ENCODE measurements at regions not wholly inside any gene's neighbourhood (a gene's known extent, or its start where the extent isn't known, plus 50 kb on each side); places are given as distances from the start of the nearest gene placed in this dataset.

DNA sequence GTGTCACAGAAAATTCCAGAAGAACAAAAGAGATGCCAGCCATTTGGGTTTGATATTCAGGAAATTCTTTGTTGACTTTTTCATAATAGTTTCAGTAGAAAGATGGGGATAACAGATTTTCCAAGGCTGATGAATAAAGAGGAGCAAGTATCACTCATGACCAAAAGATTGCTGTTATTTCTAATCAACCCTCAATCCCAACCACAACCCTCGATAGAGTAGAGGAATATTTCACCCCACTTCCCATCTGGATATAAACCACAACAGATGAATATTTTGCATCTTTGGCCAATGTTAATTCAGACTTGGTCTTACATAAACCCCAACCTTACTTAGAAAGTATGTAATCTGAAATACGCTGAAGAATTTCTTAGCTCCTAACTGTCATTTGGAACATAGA lies 232.4 kb downstream of the SEC16B start:
- TF ChIP-seq EZH2phosphoT487 (IDR thresholded peaks at IDR 0.05; ENCODE audit: borderline replicate concordance, low read depth, low read length), result no peak
- TF ChIP-seq, protein P1, sequence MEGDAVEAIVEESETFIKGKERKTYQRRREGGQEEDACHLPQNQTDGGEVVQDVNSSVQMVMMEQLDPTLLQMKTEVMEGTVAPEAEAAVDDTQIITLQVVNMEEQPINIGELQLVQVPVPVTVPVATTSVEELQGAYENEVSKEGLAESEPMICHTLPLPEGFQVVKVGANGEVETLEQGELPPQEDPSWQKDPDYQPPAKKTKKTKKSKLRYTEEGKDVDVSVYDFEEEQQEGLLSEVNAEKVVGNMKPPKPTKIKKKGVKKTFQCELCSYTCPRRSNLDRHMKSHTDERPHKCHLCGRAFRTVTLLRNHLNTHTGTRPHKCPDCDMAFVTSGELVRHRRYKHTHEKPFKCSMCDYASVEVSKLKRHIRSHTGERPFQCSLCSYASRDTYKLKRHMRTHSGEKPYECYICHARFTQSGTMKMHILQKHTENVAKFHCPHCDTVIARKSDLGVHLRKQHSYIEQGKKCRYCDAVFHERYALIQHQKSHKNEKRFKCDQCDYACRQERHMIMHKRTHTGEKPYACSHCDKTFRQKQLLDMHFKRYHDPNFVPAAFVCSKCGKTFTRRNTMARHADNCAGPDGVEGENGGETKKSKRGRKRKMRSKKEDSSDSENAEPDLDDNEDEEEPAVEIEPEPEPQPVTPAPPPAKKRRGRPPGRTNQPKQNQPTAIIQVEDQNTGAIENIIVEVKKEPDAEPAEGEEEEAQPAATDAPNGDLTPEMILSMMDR (conservative IDR thresholded peaks at IDR 0.05; ENCODE audit: low read length), result no peak

Measured in OCI-LY7 (cell line).